HG03521 (cell line): ENCODE measurements at regions not wholly inside any gene's neighbourhood (a gene's known extent, or its start where the extent isn't known, plus 50 kb on each side); places are given as distances from the start of the nearest gene placed in this dataset.

ENCODE experiments used
- ATAC-seq: cut with Tn5 transposase; IDR thresholded peaks from one replicate; pipeline ENCODE4 v1.9.1; 2021; ENCODE audit warnings: mild to moderate bottlenecking, moderate library complexity; ENCODE audit not compliant: unreplicated experiment

DNA sequence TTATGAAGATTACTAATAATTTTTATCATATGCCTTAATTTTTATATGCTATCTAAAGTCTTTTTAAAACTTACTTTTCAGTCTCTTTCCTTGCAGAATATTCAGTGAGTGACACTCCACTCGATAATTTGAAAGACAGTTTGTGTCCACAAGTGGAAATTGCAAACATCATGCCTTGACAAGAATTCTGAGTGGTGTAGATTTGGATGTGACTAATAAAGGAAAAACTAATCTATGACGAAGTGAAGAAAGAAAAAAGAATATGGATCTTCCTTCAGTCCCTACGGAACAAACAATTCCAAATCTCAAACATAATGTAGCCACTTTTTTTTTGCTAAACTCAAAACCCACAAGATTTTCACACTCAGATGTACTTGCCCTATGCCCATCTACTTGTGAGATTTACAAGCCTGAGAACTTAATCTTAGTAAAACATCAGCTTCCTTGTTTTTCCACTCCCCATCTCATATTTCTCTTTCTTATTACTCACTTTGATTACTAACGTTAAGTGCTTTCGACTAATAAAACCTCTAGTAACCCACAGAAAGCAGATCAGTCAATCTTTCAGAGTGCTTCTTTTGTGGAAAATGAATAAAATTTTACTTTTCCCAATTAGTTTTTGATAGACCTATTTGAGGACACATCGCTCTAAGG is 1155.8 kb downstream of the GRIK2 start:
- no peak for ATAC-seq

DNA sequence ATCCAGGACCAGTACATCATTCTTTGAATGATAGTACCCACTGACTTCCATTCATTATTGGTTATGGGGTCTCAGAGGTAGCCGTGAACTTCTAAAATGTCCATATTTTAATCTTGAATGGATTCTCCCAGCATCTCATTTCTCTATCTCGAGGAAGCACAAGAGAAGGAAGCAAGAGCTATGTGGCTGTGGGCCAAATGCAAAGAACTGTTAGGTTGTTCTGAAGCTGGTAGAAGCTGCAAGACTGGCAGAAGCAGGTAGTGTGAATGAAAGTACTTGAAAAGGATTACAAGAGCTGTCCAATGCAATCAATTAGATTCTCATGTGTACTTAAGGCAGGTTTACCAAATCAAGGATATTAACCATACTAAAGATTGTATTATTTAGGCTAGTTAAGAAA is 1131.8 kb downstream of the GRIK2 start:
- ATAC-seq: no peak

DNA sequence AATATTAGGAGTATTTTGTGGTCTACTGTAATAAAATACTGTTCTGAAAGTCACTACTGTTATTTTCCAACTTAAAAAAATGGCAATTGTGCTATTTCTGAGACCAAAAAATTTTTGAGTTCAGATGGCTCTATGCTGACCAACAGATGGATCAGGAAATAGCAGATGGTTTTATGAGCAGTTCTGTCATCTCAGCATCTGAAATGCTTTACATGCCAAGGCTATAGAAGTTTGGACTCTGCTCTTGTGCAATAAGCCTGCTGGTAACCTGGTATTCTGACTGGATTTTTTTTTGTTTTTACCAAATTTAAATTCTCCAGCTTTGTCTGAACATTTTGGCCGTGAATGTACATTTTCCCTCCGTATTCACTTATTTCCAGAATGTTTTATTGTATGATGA is 1127.5 kb downstream of the GRIK2 start:
- ATAC-seq: no peak

DNA sequence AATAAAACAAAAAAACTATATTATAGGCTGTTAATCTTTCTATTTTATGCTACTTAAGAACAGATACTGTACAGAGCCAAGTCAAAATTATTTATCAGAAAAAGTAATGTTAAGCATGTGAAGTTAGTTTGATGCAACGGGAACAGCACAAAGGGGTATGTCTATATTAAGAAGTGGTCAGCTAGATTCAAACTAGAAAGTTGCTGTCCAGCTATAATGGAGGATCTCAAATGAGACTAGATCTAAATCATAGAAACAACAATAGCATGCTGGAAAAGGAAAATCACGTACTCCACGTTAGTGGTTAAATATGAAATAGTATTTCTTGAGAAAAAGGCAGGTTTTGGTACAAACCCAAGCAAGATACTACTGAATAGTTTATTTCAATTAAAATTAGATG is 1124.0 kb downstream of the GRIK2 start:
- ATAC-seq: no peak

DNA sequence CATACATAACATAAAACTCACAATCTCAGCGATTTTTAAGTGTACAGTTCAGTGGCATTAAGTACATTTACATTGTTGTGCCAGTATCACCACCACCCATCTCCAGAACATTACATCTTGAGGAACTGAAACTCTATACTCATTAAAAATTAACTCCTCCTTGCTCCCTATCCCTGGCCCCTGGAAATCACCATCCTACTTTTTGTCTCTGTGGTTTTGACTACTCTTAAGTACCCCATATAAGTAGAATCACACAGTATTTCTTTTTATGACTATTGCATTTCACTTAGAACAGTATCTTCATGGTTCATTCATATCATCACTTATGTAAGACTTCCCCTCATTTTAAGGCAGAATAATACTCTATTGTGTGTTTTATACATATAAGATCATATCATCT is 1108.1 kb downstream of the GRIK2 start:
- ATAC-seq: no peak

DNA sequence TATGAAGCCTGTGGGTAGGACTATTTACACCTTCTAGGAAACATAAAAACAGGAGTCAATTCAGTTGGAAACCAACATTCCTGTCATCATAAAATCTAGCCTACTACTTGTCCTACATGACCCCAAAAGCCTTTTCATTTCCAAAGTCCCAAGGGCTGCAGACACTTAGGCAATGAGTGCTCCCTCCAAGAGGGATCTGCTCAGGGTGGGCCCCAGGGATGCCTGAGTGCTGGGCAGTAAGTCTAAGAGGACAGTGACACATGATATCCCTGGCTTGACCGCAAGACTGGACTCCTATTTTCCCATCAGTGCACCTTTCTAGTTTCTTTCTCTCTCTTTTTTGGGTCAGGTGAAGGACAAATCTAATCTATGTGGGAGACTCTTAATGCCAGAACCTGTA is 1101.3 kb downstream of the GRIK2 start:
- ATAC-seq: no peak

DNA sequence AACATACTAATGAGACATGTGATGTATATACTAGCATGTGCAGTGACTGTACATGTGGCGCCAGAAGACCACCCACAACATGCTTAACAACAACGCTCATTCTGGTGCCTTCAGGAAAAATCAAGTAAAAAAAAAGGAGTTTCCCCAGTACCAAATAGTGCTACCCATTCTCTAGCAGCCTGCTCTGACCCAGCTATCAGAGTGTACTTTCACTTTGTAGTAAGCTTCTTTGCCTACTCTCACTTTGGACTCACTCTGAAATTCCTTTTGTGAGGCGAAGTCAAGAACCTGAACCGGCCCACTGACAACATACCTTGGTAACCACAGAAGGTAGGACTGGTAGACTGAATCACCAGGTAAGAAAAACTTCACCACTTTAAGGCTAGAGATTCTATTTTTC is 1100.0 kb downstream of the GRIK2 start:
- no peak for ATAC-seq

DNA sequence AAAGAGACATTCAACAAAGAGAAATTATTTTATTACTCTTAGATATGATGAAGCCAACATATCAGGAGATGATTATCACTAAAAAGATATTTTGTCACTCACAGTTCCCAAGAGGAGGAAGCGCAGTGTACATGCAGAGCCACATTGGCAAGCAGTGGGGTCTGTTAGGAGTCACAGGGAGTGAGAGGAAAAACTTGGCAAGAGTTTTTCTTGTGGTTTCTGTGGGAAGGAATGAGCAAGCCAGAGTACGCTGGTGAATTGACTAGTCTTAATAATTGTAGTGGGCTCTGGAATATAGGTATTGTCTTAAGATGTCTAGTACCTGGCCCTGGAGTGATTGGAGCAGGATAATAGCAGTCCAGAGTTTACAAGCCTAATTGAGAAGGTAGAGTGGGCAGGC is 1095.2 kb downstream of the GRIK2 start:
- ATAC-seq: no peak

DNA sequence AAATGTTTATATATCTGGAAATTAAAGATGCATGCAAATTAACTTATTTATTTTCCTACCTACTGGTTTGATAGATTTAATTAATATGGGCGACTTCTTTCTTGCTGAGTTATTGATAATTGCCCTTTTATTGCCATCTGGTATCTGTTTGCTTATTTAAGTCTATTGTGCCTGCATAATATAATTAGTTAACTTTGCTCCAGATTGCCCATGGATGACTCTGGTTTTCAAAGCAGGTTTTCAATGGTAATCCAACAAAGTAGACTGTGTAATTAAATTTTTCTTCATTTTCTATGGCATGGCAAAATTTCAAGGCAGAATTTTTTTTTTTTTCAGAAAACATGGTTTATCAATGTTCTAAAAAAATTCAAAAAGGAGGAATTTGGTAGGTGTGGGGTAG is 1092.0 kb downstream of the GRIK2 start:
- ATAC-seq: no peak

DNA sequence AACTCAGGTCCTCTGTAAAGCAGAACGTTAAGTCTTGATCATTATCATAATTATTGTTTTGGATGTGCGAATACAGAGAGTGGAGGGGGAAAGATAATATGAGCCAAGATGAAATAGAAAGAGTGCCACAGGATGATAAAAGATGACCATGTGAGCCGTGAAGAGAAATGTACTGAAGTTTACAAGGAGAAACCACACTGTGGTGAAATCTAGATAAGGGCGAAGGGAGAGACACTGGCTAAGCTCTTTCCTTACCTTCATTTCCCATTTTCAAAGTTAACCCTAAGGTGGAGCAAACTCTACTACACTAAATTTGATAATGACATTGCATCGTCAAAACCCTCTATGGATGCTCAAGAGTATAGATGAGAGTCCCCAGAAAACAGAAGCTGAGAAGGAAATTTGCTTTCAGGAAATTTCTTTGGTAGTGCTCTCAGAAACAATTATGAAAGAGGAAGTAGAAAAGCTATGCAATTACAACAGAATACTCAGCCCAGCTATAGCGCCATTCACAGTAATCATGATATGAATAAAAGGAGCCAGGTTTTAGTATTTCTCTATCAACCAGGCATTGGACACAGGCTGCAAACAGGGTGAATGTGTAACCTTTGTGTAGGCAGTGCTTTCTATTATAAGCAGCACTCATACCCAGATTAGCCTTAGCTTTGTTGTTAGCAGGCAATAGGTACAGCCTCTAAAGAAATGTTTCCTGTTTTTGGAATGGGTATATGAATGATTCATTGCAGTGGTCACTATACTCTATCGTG is 1080.7 kb downstream of the GRIK2 start:
- no peak for ATAC-seq

DNA sequence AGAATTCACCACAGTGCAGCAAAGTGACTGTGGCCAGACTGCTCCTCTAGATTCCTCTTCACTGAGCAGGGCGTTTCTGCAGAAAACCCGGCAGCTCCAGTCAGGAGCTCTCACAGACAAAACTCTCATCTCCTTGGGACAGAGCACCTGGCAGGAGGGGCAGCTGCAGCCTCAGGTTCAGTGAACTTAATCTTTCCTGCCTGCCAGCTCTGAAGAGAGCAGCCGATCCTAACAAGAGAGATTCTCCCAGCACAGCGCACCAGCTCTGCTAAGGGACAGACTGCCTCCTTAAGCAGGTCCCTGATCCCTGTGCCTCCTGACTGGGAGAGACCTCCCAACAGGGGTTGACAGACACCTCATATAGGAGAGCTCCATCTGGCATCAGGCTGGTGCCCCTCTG is 1065.5 kb downstream of the GRIK2 start:
- no peak for ATAC-seq

DNA sequence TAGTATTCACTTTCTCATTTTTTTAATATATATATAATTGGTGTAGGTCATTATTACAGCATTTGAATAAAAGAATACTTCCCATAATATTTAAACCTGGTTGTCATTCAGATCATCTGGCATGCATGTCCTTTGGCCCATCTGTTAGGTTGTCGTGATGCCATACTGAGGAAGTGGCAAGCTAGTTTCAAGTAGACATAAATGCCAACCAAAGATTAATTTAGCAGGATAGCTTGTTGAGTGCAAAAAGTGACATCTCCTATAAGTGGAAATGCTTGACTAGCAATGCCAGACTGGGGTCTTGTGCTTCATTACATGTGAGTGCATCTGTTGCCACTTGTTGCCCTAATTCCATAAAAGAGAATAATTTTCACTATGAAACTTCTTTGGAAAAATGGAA is 1044.7 kb downstream of the GRIK2 start:
- ATAC-seq: no peak

DNA sequence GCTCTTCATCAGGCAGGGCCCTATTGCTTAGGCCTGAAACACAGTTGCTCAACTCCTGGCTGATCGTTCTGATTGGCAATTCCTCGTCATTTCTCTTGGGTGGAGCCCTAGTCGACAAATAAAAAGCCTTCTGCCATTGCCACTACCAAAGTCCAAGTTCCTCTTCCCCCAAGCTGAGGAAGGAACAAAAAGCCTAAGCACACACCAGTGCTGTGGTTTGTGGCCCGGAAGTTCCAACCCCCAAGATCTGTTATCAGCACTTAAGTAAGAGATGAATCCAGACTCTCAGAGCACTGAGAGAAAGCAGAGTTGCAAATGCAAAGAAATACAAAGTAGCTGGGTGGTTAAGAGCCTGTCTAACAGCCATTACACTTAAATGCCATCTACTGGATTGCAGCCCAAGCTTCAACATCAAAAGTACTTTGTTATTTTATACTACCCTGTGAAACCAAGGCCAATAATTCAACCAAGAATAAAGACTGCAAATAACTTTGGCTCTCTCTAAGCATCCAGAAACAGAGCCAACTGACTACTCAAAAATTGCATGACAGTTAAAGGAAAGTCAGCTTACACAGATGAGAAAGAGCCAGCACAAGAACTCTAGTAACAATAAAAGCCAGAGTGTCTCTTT is 1024.0 kb downstream of the GRIK2 start:
- ATAC-seq: no peak

DNA sequence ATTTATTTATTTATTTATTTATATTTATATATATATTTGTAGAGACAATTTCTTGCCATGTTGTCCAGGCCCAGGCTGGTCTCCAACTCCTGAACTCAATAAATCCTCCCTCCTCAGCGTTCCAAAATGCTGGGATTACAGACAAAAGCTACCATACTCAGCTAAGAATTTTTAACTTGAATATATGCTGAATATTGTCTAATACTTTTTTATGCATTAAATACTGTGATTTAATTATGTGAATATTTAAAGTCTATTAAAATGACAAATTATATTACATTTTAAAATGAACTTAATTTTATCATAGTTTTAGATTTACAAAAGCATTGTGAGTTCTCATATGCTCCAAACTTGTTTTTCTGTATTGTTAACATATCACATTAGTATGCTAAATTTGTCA is 1022.4 kb downstream of the GRIK2 start:
- no peak for ATAC-seq

DNA sequence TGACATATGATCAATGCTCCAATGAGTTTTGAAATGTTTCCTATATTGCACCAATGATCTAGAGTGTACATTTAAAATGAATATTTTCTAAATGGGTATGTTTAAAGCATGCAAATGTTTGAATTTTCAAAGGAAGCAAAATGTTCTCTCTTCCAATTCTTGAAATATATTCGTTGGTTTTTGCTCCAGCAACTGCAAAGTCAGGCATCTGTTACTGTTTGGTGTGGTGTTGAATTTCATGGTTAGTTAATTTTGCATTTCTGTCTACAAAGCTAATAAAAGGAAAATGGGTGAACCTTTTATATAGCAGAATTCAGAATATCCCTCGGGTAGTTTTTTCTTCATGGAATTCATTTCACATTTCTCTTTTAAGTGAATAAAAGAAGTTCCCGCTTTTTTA is 1018.3 kb downstream of the GRIK2 start:
- no peak for ATAC-seq

DNA sequence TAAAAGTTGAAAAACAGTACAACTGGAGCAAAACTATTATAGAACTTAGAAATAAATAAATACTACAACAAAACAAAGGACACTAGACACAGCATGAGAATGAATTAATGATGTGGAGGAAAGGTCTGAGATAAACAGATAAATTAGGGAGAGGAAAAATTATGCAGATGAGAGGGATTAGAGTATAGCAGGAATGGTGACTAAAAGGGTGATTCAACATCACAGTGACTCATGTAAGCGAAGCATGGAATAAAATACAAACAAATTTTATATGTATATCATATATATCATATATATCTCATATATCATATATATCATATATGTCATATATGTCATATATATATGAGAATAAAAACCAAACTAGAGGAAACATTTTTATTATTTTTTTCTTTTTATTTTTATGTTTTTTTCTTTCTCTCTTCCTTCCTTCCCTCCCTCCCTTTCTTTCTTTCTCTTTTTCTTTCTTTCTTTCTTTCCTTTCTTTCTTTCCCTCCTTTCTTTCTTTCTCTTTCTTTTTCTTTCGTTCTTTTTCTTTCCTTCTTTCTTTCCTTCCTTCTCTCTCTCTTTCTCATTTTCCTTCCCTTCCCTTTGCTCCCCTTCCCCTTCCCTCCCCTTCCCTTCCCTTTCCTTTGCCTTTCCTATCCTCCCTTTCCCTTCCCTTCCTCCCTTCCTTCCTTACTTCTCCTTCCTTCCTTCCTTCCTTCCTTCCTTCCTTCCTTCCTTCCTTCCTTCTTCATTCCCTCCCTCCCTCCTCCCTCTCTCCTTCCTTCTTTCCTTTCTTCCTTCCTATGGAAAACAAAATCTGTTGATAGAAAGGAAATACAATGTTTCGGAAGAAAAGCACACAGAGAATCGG is 1014.6 kb downstream of the GRIK2 start:
- no peak for ATAC-seq

DNA sequence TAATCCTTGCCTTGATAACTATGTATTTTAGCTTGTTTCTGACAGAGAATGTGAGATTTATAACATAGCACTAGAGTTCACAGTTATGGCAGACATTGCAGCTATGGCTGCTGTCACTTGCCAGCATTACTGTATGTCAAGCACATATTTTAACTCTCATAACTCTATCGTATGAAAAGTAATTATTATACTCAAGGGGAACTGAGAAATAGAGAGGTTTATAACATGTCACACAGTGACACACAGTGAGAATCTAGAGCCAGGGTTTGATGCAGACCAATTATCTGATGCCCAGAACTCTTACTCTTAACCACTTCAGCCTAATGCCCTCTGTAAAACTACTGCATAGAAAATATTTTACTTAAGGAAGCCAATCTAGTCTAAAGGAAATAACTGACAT is 1012.4 kb downstream of the GRIK2 start:
- ATAC-seq: no peak

DNA sequence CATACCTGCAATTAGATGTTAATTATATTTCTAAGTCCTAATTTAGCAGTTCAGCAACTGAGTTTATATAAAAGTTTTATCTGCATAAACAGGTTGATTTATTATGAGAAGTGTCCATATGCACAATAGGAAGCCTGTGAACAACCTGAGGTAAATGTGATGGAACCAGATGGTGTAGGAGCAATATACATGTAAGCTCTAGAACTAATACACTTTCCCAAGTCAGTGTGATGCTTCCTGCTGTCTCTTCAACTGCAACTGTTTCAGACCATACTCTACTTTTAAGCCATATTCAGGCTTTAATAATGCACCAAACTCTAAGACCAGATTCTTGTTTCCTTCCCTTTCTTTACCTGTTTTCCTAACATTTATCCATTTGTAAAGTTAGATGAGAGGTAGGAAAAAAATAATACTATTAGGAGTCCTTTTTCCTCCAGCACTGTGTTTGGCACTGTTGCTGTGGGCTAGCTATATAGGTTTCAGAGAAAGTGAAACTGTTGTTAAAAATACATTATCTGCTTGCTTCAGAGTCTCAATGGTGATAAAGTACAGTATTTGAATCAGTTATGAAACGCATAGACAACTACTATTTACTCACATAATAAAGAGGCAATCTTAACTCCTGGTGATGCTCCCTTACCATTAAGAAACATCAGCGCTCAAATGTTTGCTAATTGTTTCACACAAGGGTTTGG is 1009.3 kb downstream of the GRIK2 start:
- no peak for ATAC-seq

DNA sequence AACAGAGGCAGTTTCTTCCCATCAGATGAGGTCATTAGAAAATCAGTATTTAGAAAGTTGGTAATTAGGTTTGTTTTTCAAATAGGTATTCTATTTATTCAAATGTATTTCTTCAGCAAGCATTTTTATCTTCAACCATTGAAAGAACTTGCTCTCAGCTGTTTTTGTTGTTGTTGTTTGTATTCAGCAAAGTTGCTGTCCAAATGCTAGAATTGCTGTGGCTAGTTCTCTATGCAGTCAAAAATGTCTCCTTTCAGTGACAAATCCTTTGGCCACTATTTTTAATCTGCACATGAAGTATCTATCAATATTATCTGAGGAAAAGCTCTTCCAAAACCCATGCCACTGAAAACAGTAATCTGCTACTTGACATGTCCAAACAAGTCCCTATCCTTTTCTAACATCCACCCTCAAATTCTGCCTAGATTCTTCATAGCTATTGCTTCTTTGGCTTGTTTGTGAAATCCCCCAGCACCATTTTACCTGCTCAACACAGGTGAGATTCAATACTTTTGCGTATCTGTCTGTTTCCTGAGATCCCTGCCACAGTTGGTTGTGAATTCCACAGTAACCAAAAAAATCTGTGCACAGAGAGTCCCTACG is 1005.4 kb downstream of the GRIK2 start:
- ATAC-seq: no peak

DNA sequence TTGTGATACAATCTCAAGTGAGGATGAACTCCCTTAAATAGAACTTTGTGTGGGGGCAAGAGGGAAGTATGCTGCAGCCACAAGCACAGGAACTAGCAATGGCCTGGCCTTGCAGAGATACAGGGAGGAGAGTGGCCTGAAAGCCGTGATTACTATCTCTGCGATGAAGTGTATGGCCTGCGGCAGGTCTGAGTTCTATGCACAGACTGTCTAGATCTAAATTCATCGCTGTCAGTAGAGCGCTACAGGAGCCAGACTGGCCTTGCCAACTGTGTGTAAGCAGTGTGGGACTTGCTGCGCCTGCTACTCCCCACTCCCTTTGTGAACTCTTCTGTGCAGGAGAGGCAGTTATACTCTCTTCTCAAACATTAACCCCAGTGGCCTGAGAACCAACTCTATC is 997.0 kb downstream of the GRIK2 start:
- ATAC-seq: no peak
